ENCODE measurements at regions not wholly inside any gene's neighbourhood (a gene's known extent, or its start where the extent isn't known, plus 50 kb on each side); places are given as distances from the start of the nearest gene placed in this dataset.

- Histone ChIP-seq H3K4me3 (no peak overlapping the region), H3K36me3 (no peaks in the 10 kb centered on the region), H3K27ac (no peak overlapping the region), H3K4me1 (no peaks in the 10 kb centered on the region), H3K9me3 (no peaks in the 10 kb centered on the region), H3K27me3 (no peaks in the 10 kb centered on the region)
- intact Hi-C loops (cut with DNase I): no loop called here
- TF ChIP-seq, protein P1, sequence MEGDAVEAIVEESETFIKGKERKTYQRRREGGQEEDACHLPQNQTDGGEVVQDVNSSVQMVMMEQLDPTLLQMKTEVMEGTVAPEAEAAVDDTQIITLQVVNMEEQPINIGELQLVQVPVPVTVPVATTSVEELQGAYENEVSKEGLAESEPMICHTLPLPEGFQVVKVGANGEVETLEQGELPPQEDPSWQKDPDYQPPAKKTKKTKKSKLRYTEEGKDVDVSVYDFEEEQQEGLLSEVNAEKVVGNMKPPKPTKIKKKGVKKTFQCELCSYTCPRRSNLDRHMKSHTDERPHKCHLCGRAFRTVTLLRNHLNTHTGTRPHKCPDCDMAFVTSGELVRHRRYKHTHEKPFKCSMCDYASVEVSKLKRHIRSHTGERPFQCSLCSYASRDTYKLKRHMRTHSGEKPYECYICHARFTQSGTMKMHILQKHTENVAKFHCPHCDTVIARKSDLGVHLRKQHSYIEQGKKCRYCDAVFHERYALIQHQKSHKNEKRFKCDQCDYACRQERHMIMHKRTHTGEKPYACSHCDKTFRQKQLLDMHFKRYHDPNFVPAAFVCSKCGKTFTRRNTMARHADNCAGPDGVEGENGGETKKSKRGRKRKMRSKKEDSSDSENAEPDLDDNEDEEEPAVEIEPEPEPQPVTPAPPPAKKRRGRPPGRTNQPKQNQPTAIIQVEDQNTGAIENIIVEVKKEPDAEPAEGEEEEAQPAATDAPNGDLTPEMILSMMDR (IDR thresholded peaks at IDR 0.05): no peak
- no peak for DNase-seq
- ATAC-seq: no peak
Observed at GRCh38 chr14:78073028-78073427, 97.1 kb upstream of the NRXN3 start.

- no peaks in the 10 kb centered on the region for H3K27me3 ChIP-seq
- no peaks in the 10 kb centered on the region for H3K36me3 ChIP-seq
- TF ChIP-seq, protein P1 (IDR thresholded peaks at IDR 0.05): no peak
- ATAC-seq (no peak), DNase-seq (no peak)
- no peak overlapping the region for H3K27ac ChIP-seq
- intact Hi-C loops (cut with DNase I): no loop called here
- H3K4me1 ChIP-seq: no peaks in the 10 kb centered on the region
- no peaks in the 10 kb centered on the region for H3K9me3 ChIP-seq
- H3K4me3 ChIP-seq: no peak overlapping the region
Observed at GRCh38 chr14:78074561-78074960, 95.6 kb upstream of the NRXN3 start.

- DNase-seq (no peak), ATAC-seq (no peak)
Observed at GRCh38 chr14:78075033-78075432, 95.1 kb upstream of the NRXN3 start.

DNA sequence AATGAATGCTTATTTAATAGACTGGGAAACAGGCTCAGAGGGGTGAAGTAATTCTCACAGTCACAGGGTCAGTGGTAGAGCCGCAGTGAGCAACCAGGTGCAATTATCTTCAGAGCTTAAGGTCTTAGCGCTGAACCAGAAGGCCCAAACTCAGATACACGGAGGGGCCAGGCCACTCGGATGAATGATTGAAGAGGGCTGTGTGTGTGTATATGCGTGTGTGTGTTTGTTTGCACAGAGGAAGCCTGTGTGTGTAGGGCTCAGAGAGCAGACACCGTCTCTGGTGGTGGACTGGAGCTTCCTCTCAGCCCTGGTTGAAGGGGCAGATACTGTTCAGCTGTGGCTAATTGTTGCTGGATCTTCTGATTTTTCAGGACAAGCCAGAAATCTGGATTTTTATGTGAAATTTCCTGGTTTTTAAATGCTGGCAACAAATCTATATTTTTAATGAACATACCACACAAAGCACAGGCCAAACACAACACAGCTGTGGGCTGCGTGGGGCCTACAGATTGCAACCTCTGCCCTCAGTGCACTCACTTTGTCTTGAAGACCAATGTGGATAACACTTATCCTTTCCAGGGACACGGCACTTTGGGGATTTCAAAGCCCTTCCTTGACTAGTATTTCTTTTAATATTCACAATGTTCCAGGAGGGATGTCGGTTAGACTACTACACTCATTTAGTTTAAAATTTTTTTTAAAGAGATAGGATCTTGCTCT lies 94.5 kb upstream of the NRXN3 start:
- H3K36me3 ChIP-seq: no peaks in the 10 kb centered on the region
- no peak overlapping the region for H3K4me3 ChIP-seq
- intact Hi-C loops (cut with DNase I): no loop called here
- H3K27ac ChIP-seq: no peak overlapping the region
- H3K4me1 ChIP-seq: no peaks in the 10 kb centered on the region
- ATAC-seq: no peak
- no peaks in the 10 kb centered on the region for H3K27me3 ChIP-seq
- DNase-seq: no peak
- TF ChIP-seq, protein P1 (IDR thresholded peaks at IDR 0.05): no peak
- no peaks in the 10 kb centered on the region for H3K9me3 ChIP-seq

More at GRCh38 chr14:78075033-78075432, 95.1 kb upstream of the NRXN3 start:
- Histone ChIP-seq H3K9me3 (no peaks in the 10 kb centered on the region), H3K4me1 (no peaks in the 10 kb centered on the region), H3K4me3 (no peak overlapping the region), H3K27ac (no peak overlapping the region), H3K36me3 (no peaks in the 10 kb centered on the region), H3K27me3 (no peaks in the 10 kb centered on the region)
- TF ChIP-seq, protein P1 (IDR thresholded peaks at IDR 0.05): no peak
- intact Hi-C loops (cut with DNase I): no loop called here

DNA sequence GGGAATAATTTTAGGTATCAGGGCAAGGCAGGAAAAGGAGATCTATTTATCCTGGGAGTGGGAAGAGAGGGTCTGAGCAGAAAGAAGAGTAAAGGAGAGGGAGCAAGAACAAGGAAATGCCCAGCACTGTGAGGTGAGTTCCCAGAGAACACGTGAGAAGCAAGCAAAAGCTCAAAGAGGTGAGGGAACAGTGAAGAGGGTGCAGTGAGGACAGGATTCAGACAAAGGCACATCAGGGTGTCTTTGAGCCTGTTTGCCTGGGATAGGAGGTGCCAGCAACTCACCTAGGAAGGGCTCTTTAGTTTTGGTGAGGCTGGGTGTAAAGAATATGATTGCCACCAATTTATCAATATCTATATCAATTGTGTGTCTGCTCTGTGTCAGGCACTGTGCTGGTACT lies 88.9 kb upstream of the NRXN3 start:
- Histone ChIP-seq H3K27me3 (no peaks in the 10 kb centered on the region), H3K4me3 (no peak overlapping the region), H3K9me3 (no peaks in the 10 kb centered on the region), H3K36me3 (no peaks in the 10 kb centered on the region), H3K27ac (no peak overlapping the region), H3K4me1 (no peaks in the 10 kb centered on the region)
- TF ChIP-seq, protein P1 (IDR thresholded peaks at IDR 0.05): no peak
- no peak for ATAC-seq
- no peak for DNase-seq
- intact Hi-C loops (cut with DNase I): no loop called here

- TF ChIP-seq, protein P1 (IDR thresholded peaks at IDR 0.05): no peak
- Histone ChIP-seq H3K9me3 (no peaks in the 10 kb centered on the region), H3K27ac (no peak overlapping the region), H3K27me3 (no peaks in the 10 kb centered on the region), H3K4me3 (no peak overlapping the region), H3K4me1 (no peaks in the 10 kb centered on the region), H3K36me3 (no peaks in the 10 kb centered on the region)
- ATAC-seq (no peak), DNase-seq (no peak)
- intact Hi-C loops (cut with DNase I): no loop called here
Observed at GRCh38 chr14:78083837-78084236, 86.3 kb upstream of the NRXN3 start.

All from upper lobe of right lung (tissue), 1 donor.